Testis (tissue), 2 donors: ENCODE measurements at regions not wholly inside any gene's neighbourhood (a gene's known extent, or its start where the extent isn't known, plus 50 kb on each side); places are given as distances from the start of the nearest gene placed in this dataset.

Source experiments
- DNase-seq: peaks from one replicate; pipeline ENCODE4 v3.0.0-alpha.2; 2019
- H3K27ac ChIP-seq, 2 donors: fragments of 200-600 bp; sonication (generic); one replicate each; pipeline ENCODE4 v1.5.1; 2019
- H3K27me3 ChIP-seq: fragments of 200-600 bp; sonication (generic); one replicate; pipeline ENCODE4 v1.5.1; 2019
- H3K36me3 ChIP-seq: fragments of 200-600 bp; sonication (generic); one replicate; pipeline ENCODE4 v1.5.1; 2017; ENCODE audit warnings: low read depth; ENCODE audit errors: missing control alignments
- H3K4me1 ChIP-seq: fragments of 200-600 bp; sonication (generic); one replicate; pipeline ENCODE4 v1.5.1; 2019
- H3K4me3 ChIP-seq, 2 donors: fragments of 200-600 bp; sonication (generic); one replicate each; pipeline ENCODE4 v1.5.1; 2017 to 2019
- H3K9me3 ChIP-seq: fragments of 200-600 bp; sonication (generic); one replicate; pipeline ENCODE4 v1.5.1; 2017
- CTCF ChIP-seq, 3 experiments: fragments of 450-650 bp in 2 of 3; fragments of 200-600 bp in 1 of 3; sonication (generic) in 1 of 3; IDR thresholded peaks; one replicate each; pipeline ENCODE4 v1.5.1; 2016 to 2019; ENCODE audit warnings: antibody characterized with exemption in 3 of 3, mild to moderate bottlenecking in 2 of 3, moderate library complexity in 1 of 3
- POLR2A ChIP-seq: fragments of 450-650 bp; IDR thresholded peaks from one replicate; pipeline ENCODE4 v1.6.1; 2017; ENCODE audit warnings: antibody characterized with exemption, mild to moderate bottlenecking, moderate library complexity
- WGBS, 2 donors: methylation state at CpG; one replicate each; pipeline ENCODE4 v1.1.5; 2018; 5-methylcytosine and 5-hydroxymethylcytosine counted together
- intact Hi-C: fragments of 100-400 bp; cut with DNase I; formaldehyde crosslinking; loops from one replicate; pipeline ENCODE4 v1.15.1; 2023; ENCODE audit warnings: low total_unique reads

- no peaks in the 10 kb centered on the region for H3K36me3 ChIP-seq
- TF ChIP-seq CTCF (IDR thresholded peaks at IDR 0.05) (no peak), POLR2A (no peak)
- 86 to 92% methylated on average over 10 of the region's 10 CpGs for WGBS, 2 donors
- no peak overlapping the region for H3K27ac ChIP-seq
- no peaks in the 10 kb centered on the region for H3K9me3 ChIP-seq
- no peaks in the 10 kb centered on the region for H3K4me1 ChIP-seq
- H3K27me3 ChIP-seq = no peaks in the 10 kb centered on the region
- H3K4me3 ChIP-seq = no peak overlapping the region
- no peak for DNase-seq
- intact Hi-C loops = no loop called here
These were observed 523.3 kb downstream of the GLRX3 start for GRCh38 chr10:130659528-130659927.

GRCh38 chr10:130660266-130660665 lies 524.1 kb downstream of the GLRX3 start:
- 86% methylated on average over 2 to 3 of the region's 3 CpGs for WGBS, 2 donors
- no peaks in the 10 kb centered on the region for H3K27me3 ChIP-seq

GRCh38 chr10:130661419-130661818 lies 525.2 kb downstream of the GLRX3 start:
- Histone ChIP-seq H3K9me3 (no peaks in the 10 kb centered on the region), H3K4me3 (no peak overlapping the region), H3K36me3 (no peaks in the 10 kb centered on the region), H3K27ac (no peak overlapping the region), H3K27me3 (no peaks in the 10 kb centered on the region), H3K4me1 (no peaks in the 10 kb centered on the region)
- intact Hi-C loops = no loop called here
- DNase-seq = no peak
- 92 to 94% methylated on average over 5 to 7 of the region's 7 CpGs for WGBS, 2 donors
- TF ChIP-seq CTCF (IDR thresholded peaks at IDR 0.05) (no peak), POLR2A (no peak)

More at GRCh38 chr10:130660266-130660665, 524.1 kb downstream of the GLRX3 start:
- DNase-seq = no peak
- H3K9me3 ChIP-seq = no peaks in the 10 kb centered on the region
- TF ChIP-seq CTCF (IDR thresholded peaks at IDR 0.05) = no peak
- TF ChIP-seq POLR2A = no peak
- H3K27ac ChIP-seq = no peak overlapping the region
- H3K4me3 ChIP-seq = no peak overlapping the region
- no peaks in the 10 kb centered on the region for H3K4me1 ChIP-seq
- intact Hi-C loops = no loop called here
- no peaks in the 10 kb centered on the region for H3K36me3 ChIP-seq

GRCh38 chr10:130662775-130663174 lies 526.6 kb downstream of the GLRX3 start:
- no peaks in the 10 kb centered on the region for H3K9me3 ChIP-seq
- intact Hi-C loops = no loop called here
- H3K27me3 ChIP-seq = no peaks in the 10 kb centered on the region
- WGBS, 2 donors = 90 to 92% methylated on average over 13 of the region's 13 CpGs
- H3K36me3 ChIP-seq = no peaks in the 10 kb centered on the region
- TF ChIP-seq CTCF (IDR thresholded peaks at IDR 0.05) (no peak), POLR2A (no peak)
- H3K4me1 ChIP-seq = no peaks in the 10 kb centered on the region
- no peak overlapping the region for H3K27ac ChIP-seq
- H3K4me3 ChIP-seq = no peak overlapping the region
- no peak for DNase-seq

GRCh38 chr10:130664526-130664925 lies 528.3 kb downstream of the GLRX3 start:
- no peak for DNase-seq
- Histone ChIP-seq H3K27ac (no peak overlapping the region), H3K4me3 (no peak overlapping the region), H3K4me1 (no peaks in the 10 kb centered on the region), H3K9me3 (no peaks in the 10 kb centered on the region), H3K27me3 (no peaks in the 10 kb centered on the region), H3K36me3 (no peaks in the 10 kb centered on the region)
- no peak for TF ChIP-seq CTCF (IDR thresholded peaks at IDR 0.05)
- intact Hi-C loops = no loop called here
- WGBS, 2 donors = 71 to 83% methylated on average over 5 to 6 of the region's 6 CpGs
